GM18517 (cell line): ENCODE measurements at regions not wholly inside any gene's neighbourhood (a gene's known extent, or its start where the extent isn't known, plus 50 kb on each side); places are given as distances from the start of the nearest gene placed in this dataset.

Experiments used
- ATAC-seq: cut with Tn5 transposase; IDR thresholded peaks from one replicate; pipeline ENCODE4 v1.9.1; 2021; ENCODE audit warnings: mild to moderate bottlenecking, moderate library complexity; ENCODE audit not compliant: unreplicated experiment

GRCh38 chr6:138004430-138005287 is 102.6 kb downstream of the PERP start:
- peak; percentile 46 for ATAC-seq

GRCh38 chr6:138005846-138006245 is 101.4 kb downstream of the PERP start:
- ATAC-seq: peak; percentile 48

- ATAC-seq: no peak
These were observed 100.2 kb downstream of the PERP start for GRCh38 chr6:138007014-138007472.

- ATAC-seq: no peak
These were observed 98.4 kb downstream of the PERP start for GRCh38 chr6:138008791-138009190.

GRCh38 chr6:138011413-138011812 is 95.8 kb downstream of the PERP start:
- no peak for ATAC-seq

GRCh38 chr6:138012682-138013081 is 94.5 kb downstream of the PERP start:
- no peak for ATAC-seq

GRCh38 chr6:138013959-138014358 is 93.3 kb downstream of the PERP start:
- no peak for ATAC-seq

- ATAC-seq: no peak
These were observed 90.0 kb downstream of the PERP start for GRCh38 chr6:138017166-138017757.

GRCh38 chr6:138018297-138018696 is 88.9 kb downstream of the PERP start:
- no peak for ATAC-seq

GRCh38 chr6:138025528-138025978 is 81.7 kb downstream of the PERP start:
- ATAC-seq: no peak

GRCh38 chr6:138026342-138026741 is 80.9 kb downstream of the PERP start:
- ATAC-seq: no peak

GRCh38 chr6:138028893-138029292 is 78.3 kb downstream of the PERP start:
- ATAC-seq: no peak

- no peak for ATAC-seq
These were observed 76.3 kb downstream of the PERP start for GRCh38 chr6:138030872-138031271.

GRCh38 chr6:138031417-138031816 is 75.8 kb downstream of the PERP start:
- ATAC-seq: no peak

GRCh38 chr6:138031850-138032249 is 75.4 kb downstream of the PERP start:
- no peak for ATAC-seq

- ATAC-seq: no peak
These were observed 74.6 kb downstream of the PERP start for GRCh38 chr6:138032571-138032970.

- ATAC-seq: no peak
These were observed 73.0 kb downstream of the PERP start for GRCh38 chr6:138034229-138034628.

- no peak for ATAC-seq
These were observed 72.1 kb downstream of the PERP start for GRCh38 chr6:138035070-138035469.

GRCh38 chr6:138036111-138036510 is 71.1 kb downstream of the PERP start:
- ATAC-seq: no peak

GRCh38 chr6:138037009-138037504 is 70.2 kb downstream of the PERP start:
- no peak for ATAC-seq

- ATAC-seq: no peak
These were observed 68.9 kb downstream of the PERP start for GRCh38 chr6:138038142-138038870.
